ENCODE measurements at regions not wholly inside any gene's neighbourhood (a gene's known extent, or its start where the extent isn't known, plus 50 kb on each side); places are given as distances from the start of the nearest gene placed in this dataset.

GRCh38 chr6:150673720-150674346 is 74.1 kb downstream of the PLEKHG1 start:
- POLR2A ChIA-PET (ENCODE audit: unreplicated experiment) = interaction anchor here (0.6 kb wide), 1 partner anchor 1064 kb away, joined by 4 read pairs; no protein-coding TSS in a partner anchor
- TF ChIP-seq EZH2 (IDR thresholded peaks at IDR 0.05; ENCODE audit: low read depth) = no peak
- TF ChIP-seq CTCF (conservative IDR thresholded peaks at IDR 0.05) = no peak
- BruUV-seq (replicated peaks) = no TSS peak
- Histone ChIP-seq H2AFZ (no peak overlapping the region), H3K9me3 (ENCODE audit: insufficient read depth, low read depth) (no peaks in the 10 kb centered on the region), H3K36me3 (ENCODE audit: low read depth) (no peaks in the 10 kb centered on the region), H3K27ac (no peak overlapping the region), H4K20me1 (ENCODE audit: insufficient read depth) (no peaks in the 10 kb centered on the region), H3K79me2 (ENCODE audit: low read depth) (no peaks in the 10 kb centered on the region; the same call in 1 of the 2 replicates), H3K9me2 (ENCODE audit: insufficient read depth) (no peaks in the 10 kb centered on the region), H3F3A (ENCODE audit: insufficient read depth, low read depth) (peaks cover 2% of the 10 kb centered on the region; the same call in 1 of the 2 replicates), H3K4me1 (replicated peaks; ENCODE audit: insufficient read depth) (peaks cover 11% of the 10 kb centered on the region), H3K4me3 (no peak overlapping the region), H3K4me2 (no peak overlapping the region), H3K27me3 (ENCODE audit: insufficient read depth, low read depth) (no peaks in the 10 kb centered on the region)
- intact Hi-C loops (cut with micrococcal nuclease; ENCODE audit: unreplicated experiment) = no loop called here
- no peak for DNase-seq
- CTCF ChIA-PET = no interaction called here

- intact Hi-C loops (cut with micrococcal nuclease; ENCODE audit: unreplicated experiment) = no loop called here
- BruUV-seq (replicated peaks) = no TSS peak
- Histone ChIP-seq H3F3A (ENCODE audit: insufficient read depth, low read depth) (no peaks in the 10 kb centered on the region), H3K4me3 (no peak overlapping the region), H3K4me1 (replicated peaks; ENCODE audit: insufficient read depth) (no peaks in the 10 kb centered on the region), H3K36me3 (ENCODE audit: low read depth) (no peaks in the 10 kb centered on the region), H4K20me1 (ENCODE audit: insufficient read depth) (no peaks in the 10 kb centered on the region), H3K9me2 (ENCODE audit: insufficient read depth) (no peaks in the 10 kb centered on the region), H3K79me2 (ENCODE audit: low read depth) (no peaks in the 10 kb centered on the region), H3K27me3 (ENCODE audit: insufficient read depth, low read depth) (no peaks in the 10 kb centered on the region), H3K27ac (no peak overlapping the region), H3K4me2 (no peak overlapping the region), H2AFZ (no peak overlapping the region), H3K9me3 (ENCODE audit: insufficient read depth, low read depth) (no peaks in the 10 kb centered on the region)
- POLR2A ChIA-PET (ENCODE audit: unreplicated experiment) = no interaction called here
- CTCF ChIA-PET = no interaction called here
- TF ChIP-seq CTCF (conservative IDR thresholded peaks at IDR 0.05) = no peak
- TF ChIP-seq EZH2 (IDR thresholded peaks at IDR 0.05; ENCODE audit: low read depth) = no peak
- no peak for DNase-seq
Measured at GRCh38 chr6:150676344-150676743, 76.7 kb downstream of the PLEKHG1 start.

- no peak for DNase-seq
- H3K36me3 ChIP-seq (ENCODE audit: low read depth) = no peaks in the 10 kb centered on the region
- ChIA-PET POLR2A (ENCODE audit: unreplicated experiment) (no interaction called here), CTCF (no interaction called here)
- no peaks in the 10 kb centered on the region for H3K9me2 ChIP-seq (ENCODE audit: insufficient read depth)
- H3F3A ChIP-seq (ENCODE audit: insufficient read depth, low read depth) = no peaks in the 10 kb centered on the region
- TF ChIP-seq EZH2 (IDR thresholded peaks at IDR 0.05; ENCODE audit: low read depth) (no peak), CTCF (conservative IDR thresholded peaks at IDR 0.05) (no peak)
- H3K79me2 ChIP-seq (ENCODE audit: low read depth) = no peaks in the 10 kb centered on the region
- H3K9me3 ChIP-seq (ENCODE audit: insufficient read depth, low read depth) = no peaks in the 10 kb centered on the region
- H2AFZ ChIP-seq = no peak overlapping the region
- intact Hi-C loops (cut with micrococcal nuclease; ENCODE audit: unreplicated experiment) = no loop called here
- no peaks in the 10 kb centered on the region for H3K27me3 ChIP-seq (ENCODE audit: insufficient read depth, low read depth)
- no peaks in the 10 kb centered on the region for H4K20me1 ChIP-seq (ENCODE audit: insufficient read depth)
- no peak overlapping the region for H3K4me3 ChIP-seq
- H3K4me2 ChIP-seq = no peak overlapping the region
- BruUV-seq (replicated peaks) = no TSS peak
- H3K4me1 ChIP-seq (replicated peaks; ENCODE audit: insufficient read depth) = no peaks in the 10 kb centered on the region
- no peak overlapping the region for H3K27ac ChIP-seq
Measured at GRCh38 chr6:150676772-150677171, 77.1 kb downstream of the PLEKHG1 start.

Measured in PC-9 (cell line).